ENCODE measurements at regions not wholly inside any gene's neighbourhood (a gene's known extent, or its start where the extent isn't known, plus 50 kb on each side); places are given as distances from the start of the nearest gene placed in this dataset.

GRCh38 chr2:19232312-19232711, 126.1 kb downstream of the OSR1 start:
- DNase-seq = no peak

GRCh38 chr2:19231625-19232024, 126.8 kb downstream of the OSR1 start:
- DNase-seq = no peak

- DNase-seq = no peak
Observed at GRCh38 chr2:19230626-19231025, 127.8 kb downstream of the OSR1 start.

GRCh38 chr2:19228715-19229114, 129.7 kb downstream of the OSR1 start:
- no peak for DNase-seq

GRCh38 chr2:19228181-19228593, 130.2 kb downstream of the OSR1 start:
- no peak for DNase-seq

- no peak for DNase-seq
Observed at GRCh38 chr2:19226871-19227270, 131.6 kb downstream of the OSR1 start.

- no peak for DNase-seq
Observed at GRCh38 chr2:19226386-19226785, 132.0 kb downstream of the OSR1 start.

- DNase-seq = no peak
Observed at GRCh38 chr2:19225931-19226330, 132.5 kb downstream of the OSR1 start.

GRCh38 chr2:19225126-19225525, 133.3 kb downstream of the OSR1 start:
- DNase-seq = no peak

GRCh38 chr2:19224486-19224885, 133.9 kb downstream of the OSR1 start:
- no peak for DNase-seq

- no peak for DNase-seq
Observed at GRCh38 chr2:19224011-19224410, 134.4 kb downstream of the OSR1 start.

GRCh38 chr2:19219060-19219459, 139.4 kb downstream of the OSR1 start:
- no peak for DNase-seq

- no peak for DNase-seq
Observed at GRCh38 chr2:19218166-19218565, 140.3 kb downstream of the OSR1 start.

GRCh38 chr2:19216676-19217602, 141.5 kb downstream of the OSR1 start:
- DNase-seq = no peak

- no peak for DNase-seq
Observed at GRCh38 chr2:19216238-19216637, 142.2 kb downstream of the OSR1 start.

GRCh38 chr2:19214682-19215391, 143.6 kb downstream of the OSR1 start:
- DNase-seq = no peak

- DNase-seq = no peak
Observed at GRCh38 chr2:19209575-19210341, 148.7 kb downstream of the OSR1 start.

- DNase-seq = no peak
Observed at GRCh38 chr2:19208479-19209199, 149.8 kb downstream of the OSR1 start.

GRCh38 chr2:19207452-19207851, 151.0 kb downstream of the OSR1 start:
- DNase-seq = no peak

- DNase-seq = no peak
Observed at GRCh38 chr2:19205983-19206533, 152.4 kb downstream of the OSR1 start.

- no peak for DNase-seq
Observed at GRCh38 chr2:19203866-19204265, 154.6 kb downstream of the OSR1 start.

GRCh38 chr2:19201911-19202462, 156.4 kb downstream of the OSR1 start:
- no peak for DNase-seq

Measured in stimulated activated CD4-positive, alpha-beta T cell treated with anti-CD3 and anti-CD28 coated beads, Interleukin-4, amount 100 ng/mL, for 1 hour (primary cell).